PC-9 (cell line): ENCODE measurements at regions not wholly inside any gene's neighbourhood (a gene's known extent, or its start where the extent isn't known, plus 50 kb on each side); places are given as distances from the start of the nearest gene placed in this dataset.

Experiments
- BruUV-seq: library from RNA; stranded (reverse); fragments of 400-500 nt; replicated peaks from 2 replicates; lab custom pipeline; 2021; lab: Mats Ljungman, UMichigan
- CTCF ChIA-PET: fragments of 300-600 bp; sonication (Branson Sonifier 250); formaldehyde crosslinking; loops from one replicate; lab custom pipeline; 2022; ENCODE audit warnings: antibody characterized with exemption; lab: Charles Lee
- POLR2A ChIA-PET: fragments of 300-600 bp; sonication (Branson Sonifier 250); formaldehyde crosslinking; loops from one replicate; lab custom pipeline; 2022; ENCODE audit warnings: antibody characterized with exemption; ENCODE audit not compliant: unreplicated experiment; lab: Charles Lee
- DNase-seq, 2 experiments: peaks; one replicate each; pipeline versions ENCODE4 v3.0.0 to v3.0.0-alpha.2; 2015 to 2022; ENCODE audit warnings: mixed read lengths in 1 of 2
- H2AFZ ChIP-seq: fragments of 200-600 bp; sonication (generic); 2 replicates; pipeline ENCODE4 v1.8.1; 2017; ENCODE audit warnings: antibody characterized with exemption
- H3F3A ChIP-seq: fragments of 200-600 bp; sonication (generic); 2 replicates; pipeline ENCODE4 v1.8.1; 2017; ENCODE audit warnings: antibody characterized with exemption, mild to moderate bottlenecking, low read depth; ENCODE audit not compliant: insufficient read depth
- H3K27ac ChIP-seq: fragments of 200-600 bp; sonication (generic); 2 replicates; pipeline ENCODE4 v1.6.1; 2016; ENCODE audit warnings: mixed run types
- H3K27me3 ChIP-seq: fragments of 200-600 bp; sonication (generic); 2 replicates; pipeline ENCODE4 v1.6.1; 2016; ENCODE audit warnings: low read depth, mixed run types; ENCODE audit not compliant: insufficient read depth
- H3K36me3 ChIP-seq: fragments of 200-600 bp; sonication (generic); 2 replicates; pipeline ENCODE4 v1.6.1; 2016; ENCODE audit warnings: low read depth, mixed run types
- H3K4me1 ChIP-seq: fragments of 200-600 bp; sonication (generic); replicated peaks from 2 replicates; pipeline ENCODE4 v1.6.1; 2016; ENCODE audit warnings: mixed run types; ENCODE audit not compliant: insufficient read depth
- H3K4me2 ChIP-seq: fragments of 200-600 bp; sonication (generic); 2 replicates; pipeline ENCODE4 v1.6.1; 2017; ENCODE audit warnings: mixed run types
- H3K4me3 ChIP-seq: fragments of 200-600 bp; sonication (generic); 2 replicates; pipeline ENCODE4 v1.6.1; 2016; ENCODE audit warnings: mixed run types
- H3K79me2 ChIP-seq: fragments of 200-600 bp; sonication (generic); 2 replicates; pipeline ENCODE4 v1.6.1; 2017; ENCODE audit warnings: low read depth, mixed run types
- H3K9me2 ChIP-seq: fragments of 200-600 bp; sonication (generic); 2 replicates; pipeline ENCODE4 v1.8.1; 2017; ENCODE audit warnings: mild to moderate bottlenecking; ENCODE audit not compliant: insufficient read depth
- H3K9me3 ChIP-seq: fragments of 200-600 bp; sonication (generic); 2 replicates; pipeline ENCODE4 v1.8.1; 2016; ENCODE audit warnings: low read depth; ENCODE audit not compliant: insufficient read depth
- H4K20me1 ChIP-seq: fragments of 200-600 bp; sonication (generic); 2 replicates; pipeline ENCODE4 v1.8.1; 2017; ENCODE audit not compliant: insufficient read depth
- CTCF ChIP-seq: fragments of 200-600 bp; sonication (generic); conservative IDR thresholded peaks from 2 replicates; pipeline ENCODE4 v1.6.1; 2017; ENCODE audit warnings: mixed run types, antibody characterized with exemption, mild to moderate bottlenecking, moderate library complexity
- EZH2 ChIP-seq: fragments of 200-600 bp; sonication (generic); IDR thresholded peaks from 2 replicates; pipeline ENCODE4 v1.8.0; 2017; ENCODE audit warnings: antibody characterized with exemption, low read depth
- intact Hi-C: fragments of 100-400 bp; cut with micrococcal nuclease; formaldehyde crosslinking; loops from one replicate; pipeline ENCODE4 v1.10.0; 2022; ENCODE audit not compliant: unreplicated experiment

GRCh38 chr7:106987777-106988176 lies 56.7 kb upstream of the PRKAR2B start:
- no peak for TF ChIP-seq CTCF
- no peak for TF ChIP-seq EZH2
- Histone ChIP-seq H3F3A (no peaks in the 10 kb centered on the region), H3K9me3 (no peaks in the 10 kb centered on the region), H2AFZ (no peak overlapping the region), H3K79me2 (no peaks in the 10 kb centered on the region), H3K27me3 (no peaks in the 10 kb centered on the region), H3K9me2 (no peaks in the 10 kb centered on the region), H3K36me3 (no peaks in the 10 kb centered on the region), H4K20me1 (no peaks in the 10 kb centered on the region), H3K4me2 (no peak overlapping the region), H3K4me3 (no peak overlapping the region), H3K27ac (no peak overlapping the region), H3K4me1 (no peaks in the 10 kb centered on the region)
- intact Hi-C loops = no loop called here
- ChIA-PET POLR2A (interaction anchor here (0.8 kb wide), 1 partner anchor 121 kb away, joined by 15 read pairs; no protein-coding TSS in a partner anchor), CTCF (no interaction called here)
- no TSS peak for BruUV-seq
- DNase-seq = no peak

GRCh38 chr7:106992511-106992910 lies 52.0 kb upstream of the PRKAR2B start:
- no peak for DNase-seq
- Histone ChIP-seq H3K27ac (no peak overlapping the region), H3K36me3 (no peaks in the 10 kb centered on the region), H3K4me3 (no peak overlapping the region), H3F3A (no peaks in the 10 kb centered on the region), H3K79me2 (no peaks in the 10 kb centered on the region), H3K4me2 (no peak overlapping the region), H3K9me2 (no peaks in the 10 kb centered on the region), H3K27me3 (no peaks in the 10 kb centered on the region), H2AFZ (no peak overlapping the region), H3K4me1 (no peaks in the 10 kb centered on the region), H3K9me3 (no peaks in the 10 kb centered on the region), H4K20me1 (no peaks in the 10 kb centered on the region)
- no TSS peak for BruUV-seq
- POLR2A ChIA-PET = interaction anchor here (0.9 kb wide), 1 partner anchor 27 kb away, joined by 9 read pairs; no protein-coding TSS in a partner anchor
- intact Hi-C loops = no loop called here
- CTCF ChIA-PET = no interaction called here
- TF ChIP-seq EZH2 (no peak), CTCF (no peak)
